ENCODE measurements at regions not wholly inside any gene's neighbourhood (a gene's known extent, or its start where the extent isn't known, plus 50 kb on each side); places are given as distances from the start of the nearest gene placed in this dataset.

GRCh38 chr20:60680554-60680953 lies 571.5 kb upstream of the CDH4 start:
- no peak overlapping the region for H3K4me3 Mint-ChIP-seq
- POLR2A ChIA-PET = no interaction called here
- CTCF ChIA-PET = no interaction called here
- H3K36me3 Mint-ChIP-seq (ENCODE audit: low read depth) = no peaks in the 10 kb centered on the region
- H3K27ac Mint-ChIP-seq = no peak overlapping the region
- no peak for TF ChIP-seq CTCF (IDR thresholded peaks at IDR 0.05)
- no peaks in the 10 kb centered on the region for H3K9me3 Mint-ChIP-seq
- no peak for ATAC-seq
- no peak for DNase-seq
- H3K27me3 Mint-ChIP-seq = peaks cover 1% of the 10 kb centered on the region
- no peaks in the 10 kb centered on the region for H3K4me1 Mint-ChIP-seq (ENCODE audit: low read depth)
- intact Hi-C loops (cut with micrococcal nuclease) = no loop called here

- H3K4me3 Mint-ChIP-seq = no peak overlapping the region
- no peaks in the 10 kb centered on the region for H3K4me1 Mint-ChIP-seq (ENCODE audit: low read depth)
- intact Hi-C loops (cut with micrococcal nuclease) = no loop called here
- H3K36me3 Mint-ChIP-seq (ENCODE audit: low read depth) = no peaks in the 10 kb centered on the region
- H3K27me3 Mint-ChIP-seq = peaks cover 6% of the 10 kb centered on the region
- H3K27ac Mint-ChIP-seq = no peak overlapping the region
- ChIA-PET POLR2A (interaction anchor here (0.6 kb wide), 1 partner anchor 903 kb away, joined by 3 read pairs; no protein-coding TSS in a partner anchor), CTCF (no interaction called here)
- DNase-seq (no peak), ATAC-seq (no peak)
- no peaks in the 10 kb centered on the region for H3K9me3 Mint-ChIP-seq
- no peak for TF ChIP-seq CTCF (IDR thresholded peaks at IDR 0.05)
These were observed 564.8 kb upstream of the CDH4 start for GRCh38 chr20:60687213-60687612.

GRCh38 chr20:60690771-60691170 lies 561.3 kb upstream of the CDH4 start:
- ChIA-PET POLR2A (no interaction called here), CTCF (interaction anchor here (2.2 kb wide), 1 partner anchor 10 kb away, joined by 6 read pairs; no protein-coding TSS in a partner anchor)
- no peak for DNase-seq
- intact Hi-C loops (cut with micrococcal nuclease) = no loop called here
- Mint-ChIP-seq H3K27me3 (peaks cover 15% of the 10 kb centered on the region), H3K36me3 (ENCODE audit: low read depth) (no peaks in the 10 kb centered on the region), H3K27ac (no peak overlapping the region), H3K9me3 (no peaks in the 10 kb centered on the region), H3K4me3 (no peak overlapping the region), H3K4me1 (ENCODE audit: low read depth) (no peaks in the 10 kb centered on the region)
- TF ChIP-seq CTCF (IDR thresholded peaks at IDR 0.05) = no peak
- no peak for ATAC-seq

GRCh38 chr20:60691966-60692615 lies 560.0 kb upstream of the CDH4 start:
- no peak overlapping the region for H3K4me3 Mint-ChIP-seq
- H3K27me3 Mint-ChIP-seq = peaks cover 15% of the 10 kb centered on the region
- intact Hi-C loops (cut with micrococcal nuclease) = no loop called here
- ATAC-seq = no peak
- ChIA-PET CTCF (no interaction called here), POLR2A (no interaction called here)
- no peak overlapping the region for H3K27ac Mint-ChIP-seq
- H3K9me3 Mint-ChIP-seq = no peaks in the 10 kb centered on the region
- no peaks in the 10 kb centered on the region for H3K4me1 Mint-ChIP-seq (ENCODE audit: low read depth)
- no peak for TF ChIP-seq CTCF (IDR thresholded peaks at IDR 0.05)
- H3K36me3 Mint-ChIP-seq (ENCODE audit: low read depth) = no peaks in the 10 kb centered on the region
- no peak for DNase-seq

- no peaks in the 10 kb centered on the region for H3K4me1 Mint-ChIP-seq (ENCODE audit: low read depth)
- POLR2A ChIA-PET = no interaction called here
These were observed 558.4 kb upstream of the CDH4 start for GRCh38 chr20:60693496-60694133.

More at GRCh38 chr20:60693496-60694133, 558.4 kb upstream of the CDH4 start:
- H3K4me3 Mint-ChIP-seq = no peak overlapping the region
- no peak for TF ChIP-seq CTCF (IDR thresholded peaks at IDR 0.05)
- peaks cover 16% of the 10 kb centered on the region for H3K27me3 Mint-ChIP-seq
- intact Hi-C loops (cut with micrococcal nuclease) = no loop called here
- DNase-seq = no peak
- no peak overlapping the region for H3K27ac Mint-ChIP-seq
- H3K36me3 Mint-ChIP-seq (ENCODE audit: low read depth) = no peaks in the 10 kb centered on the region
- CTCF ChIA-PET = no interaction called here
- H3K9me3 Mint-ChIP-seq = no peaks in the 10 kb centered on the region
- ATAC-seq = no peak

All from activated CD8-positive, alpha-beta T cell treated with anti-CD3 and anti-CD28 coated beads for 36 hours (primary cell).